Spleen (tissue), 11 donors: ENCODE measurements at regions not wholly inside any gene's neighbourhood (a gene's known extent, or its start where the extent isn't known, plus 50 kb on each side); places are given as distances from the start of the nearest gene placed in this dataset.

Source experiments
- DNase-seq: peaks from one replicate; pipeline ENCODE4 v3.0.0-alpha.2; 2020
- H3K27ac ChIP-seq, 8 donors: fragments of 200-600 bp; sonication (generic) in 7 of 8; 1 replicate in 4 of 8; 2 replicates in 4 of 8; pipeline versions ENCODE4 v1.5.0 to v1.8.0; 2016 to 2021; ENCODE audit warnings: inconsistent platforms in 4 of 8, mild to moderate bottlenecking in 4 of 8, moderate library complexity in 1 of 8
- H3K27me3 ChIP-seq, 7 donors: fragments of 200-600 bp; sonication (generic) in 6 of 7; replicated peaks in 1 of 7; 1 replicate in 4 of 7; 2 replicates in 3 of 7; pipeline versions ENCODE4 v1.5.0 to v1.8.0; 2016 to 2021; ENCODE audit warnings: inconsistent platforms in 3 of 7, mild to moderate bottlenecking in 1 of 7
- H3K36me3 ChIP-seq, 6 donors: fragments of 200-600 bp; sonication (generic) in 5 of 6; 1 replicate in 4 of 6; 2 replicates in 2 of 6; pipeline versions ENCODE4 v1.5.0 to v1.8.0; 2016 to 2021; ENCODE audit warnings: inconsistent platforms in 2 of 6
- H3K4me1 ChIP-seq, 6 donors: fragments of 200-600 bp; sonication (generic) in 5 of 6; 1 replicate in 3 of 6; 2 replicates in 3 of 6; pipeline versions ENCODE4 v1.5.0 to v1.8.0; 2016 to 2021; ENCODE audit warnings: inconsistent platforms in 3 of 6
- H3K4me3 ChIP-seq, 8 donors: fragments of 200-600 bp; sonication (generic) in 7 of 8; 1 replicate in 4 of 8; 2 replicates in 4 of 8; pipeline versions ENCODE4 v1.5.0 to v1.8.0; 2016 to 2021; ENCODE audit warnings: inconsistent platforms in 4 of 8, mild to moderate bottlenecking in 4 of 8, moderate library complexity in 2 of 8
- H3K9me3 ChIP-seq, 8 donors: fragments of 200-600 bp; sonication (generic) in 7 of 8; 1 replicate in 4 of 8; 2 replicates in 4 of 8; pipeline versions ENCODE4 v1.5.0 to v1.8.0; 2016 to 2021; ENCODE audit warnings: inconsistent platforms in 4 of 8
- CTCF ChIP-seq, 11 experiments: fragments of 200-600 bp in 7 of 11; fragments of 450-650 bp in 4 of 11; sonication (generic) in 4 of 11; IDR thresholded peaks in 8 of 11; conservative IDR thresholded peaks in 3 of 11; 1 replicate in 7 of 11; 2 replicates in 4 of 11; pipeline versions ENCODE4 v1.4.0 to v1.8.0; 2016 to 2021; ENCODE audit warnings: antibody characterized with exemption in 11 of 11, inconsistent platforms in 4 of 11, mild to moderate bottlenecking in 1 of 11
- POLR2A ChIP-seq, 3 donors: fragments of 450-650 bp; IDR thresholded peaks; one replicate each; pipeline ENCODE4 v1.5.1; 2017; ENCODE audit warnings: antibody characterized with exemption in 3 of 3, mild to moderate bottlenecking in 1 of 3
- POLR2AphosphoS5 ChIP-seq, 3 donors: sonication (generic); formaldehyde crosslinking; IDR thresholded peaks; one replicate each; pipeline ENCODE4 v1.5.1; 2017; ENCODE audit warnings: antibody characterized with exemption in 3 of 3
- WGBS, 5 donors: extraction: QIAGEN DNeasy Blood & Tissue Kit in 3 of 5; methylation state at CpG; one replicate each; pipeline versions ENCODE4 v1.1.5 to v1.1.7; 2013 to 2018; 5-methylcytosine and 5-hydroxymethylcytosine counted together
- intact Hi-C: fragments of 100-400 bp; cut with DNase I; formaldehyde crosslinking; loops from one replicate; pipeline ENCODE4 v1.15.0; 2023; ENCODE audit warnings: low total_unique reads
- donor health status: healthy with polysubstance abuse.
- donor health status: DM: no; HTN: no; CAD: no; lungs with moderate emphysema.
- donor health status: DM: no; HTN: no; CAD: no.
- donor health status: Bipolar disorder and iron deficiency.
- donor health status: healthy.
- donor health status: DM: no; HTN: no; CAD: no.
- donor health status: DM: yes; HTN: yes; CAD: no.

- no peaks in the 10 kb centered on the region for H3K4me1 ChIP-seq
- H3K9me3 ChIP-seq = no peaks in the 10 kb centered on the region
- WGBS, 5 donors = 78 to 95% (median 86%) methylated on average over 1 of the region's 1 CpG
- intact Hi-C loops = no loop called here
- H3K27me3 ChIP-seq = peaks cover 0 to 12% (median 0%) of the 10 kb centered on the region in 7 donors
- no peak for TF ChIP-seq CTCF (IDR thresholded peaks at IDR 0.05 in 8 of 11, conservative IDR thresholded peaks at IDR 0.05 in 3 of 11)
- no peak overlapping the region for H3K4me3 ChIP-seq
- no peaks in the 10 kb centered on the region for H3K36me3 ChIP-seq
- DNase-seq = no peak
- H3K27ac ChIP-seq = no peak overlapping the region
Measured at GRCh38 chr6:40946738-40947301, 92.2 kb downstream of the UNC5CL start.

GRCh38 chr6:40937491-40937890 is 101.5 kb downstream of the UNC5CL start:
- TF ChIP-seq CTCF (IDR thresholded peaks at IDR 0.05 in 8 of 11, conservative IDR thresholded peaks at IDR 0.05 in 3 of 11) = no peak
- no peak for TF ChIP-seq POLR2AphosphoS5 (IDR thresholded peaks at IDR 0.05)
- no peak for TF ChIP-seq POLR2A (IDR thresholded peaks at IDR 0.05)
- Histone ChIP-seq H3K27ac (no peak overlapping the region), H3K4me1 (no peaks in the 10 kb centered on the region), H3K27me3 (no peaks in the 10 kb centered on the region), H3K4me3 (no peak overlapping the region), H3K36me3 (no peaks in the 10 kb centered on the region), H3K9me3 (no peaks in the 10 kb centered on the region)
- 36 to 71% (median 62%) methylated on average over 2 of the region's 2 CpGs for WGBS, 5 donors
- no peak for DNase-seq
- intact Hi-C loops = no loop called here

- TF ChIP-seq POLR2AphosphoS5 (IDR thresholded peaks at IDR 0.05) = no peak
- TF ChIP-seq POLR2A (IDR thresholded peaks at IDR 0.05) = no peak
- TF ChIP-seq CTCF (IDR thresholded peaks at IDR 0.05 in 8 of 11, conservative IDR thresholded peaks at IDR 0.05 in 3 of 11) = no peak
- H3K4me3 ChIP-seq = no peak overlapping the region
- intact Hi-C loops = no loop called here
Measured at GRCh38 chr6:40936818-40937251, 102.2 kb downstream of the UNC5CL start.

GRCh38 chr6:40933864-40934263 is 105.2 kb downstream of the UNC5CL start:
- H3K36me3 ChIP-seq = no peaks in the 10 kb centered on the region
- H3K27me3 ChIP-seq = no peaks in the 10 kb centered on the region
- H3K4me1 ChIP-seq = no peaks in the 10 kb centered on the region
- intact Hi-C loops = no loop called here
- H3K9me3 ChIP-seq = no peaks in the 10 kb centered on the region
- no peak for TF ChIP-seq CTCF (IDR thresholded peaks at IDR 0.05 in 8 of 11, conservative IDR thresholded peaks at IDR 0.05 in 3 of 11)
- TF ChIP-seq POLR2A (IDR thresholded peaks at IDR 0.05) = no peak
- no peak for TF ChIP-seq POLR2AphosphoS5 (IDR thresholded peaks at IDR 0.05)
- no peak overlapping the region for H3K27ac ChIP-seq
- no peak overlapping the region for H3K4me3 ChIP-seq
- 69 to 88% (median 82%) methylated on average over 5 of the region's 5 CpGs for WGBS, 5 donors
- no peak for DNase-seq

More at GRCh38 chr6:40936818-40937251, 102.2 kb downstream of the UNC5CL start:
- no peaks in the 10 kb centered on the region for H3K9me3 ChIP-seq
- no peaks in the 10 kb centered on the region for H3K27me3 ChIP-seq
- DNase-seq = no peak
- 56 to 88% (median 85%) methylated on average over 3 of the region's 3 CpGs for WGBS, 5 donors
- H3K27ac ChIP-seq = no peak overlapping the region
- H3K36me3 ChIP-seq = no peaks in the 10 kb centered on the region
- H3K4me1 ChIP-seq = no peaks in the 10 kb centered on the region
